ENCODE measurements at regions not wholly inside any gene's neighbourhood (a gene's known extent, or its start where the extent isn't known, plus 50 kb on each side); places are given as distances from the start of the nearest gene placed in this dataset.
"Not testable (repeated sequence)": the region's sequence is repeated elsewhere in the genome, so short reads cannot be mapped to it uniquely, and the experiment has no call there.

- not testable (repeated sequence) for TF ChIP-seq EZH2 (IDR thresholded peaks at IDR 0.05; ENCODE audit: low read length, unreplicated experiment); CTCF (conservative IDR thresholded peaks at IDR 0.05; ENCODE audit: low read depth, low read length)
These were observed 1027.3 kb downstream of the DNAJB9 start for GRCh38 chr7:109596948-109597347.

Data from PC-3 (cell line).